GM23338 (cell line): ENCODE measurements at regions not wholly inside any gene's neighbourhood (a gene's known extent, or its start where the extent isn't known, plus 50 kb on each side); places are given as distances from the start of the nearest gene placed in this dataset.

Experiments used
- ATAC-seq: fragments of 200-7000 bp; cut with Tn5 transposase; 3 replicates; pipeline ENCODE4 v1.9.1; 2020
- DNase-seq: peaks from one replicate; pipeline ENCODE4 v3.0.0-alpha.2; 2015; ENCODE audit warnings: low spot score
- H2AFZ ChIP-seq: fragments of 200-600 bp; sonication (generic); 2 replicates; pipeline ENCODE4 v1.8.0; 2016; ENCODE audit warnings: antibody characterized with exemption, mild to moderate bottlenecking, moderate library complexity
- H3F3A ChIP-seq: fragments of 200-600 bp; sonication (generic); replicated peaks from 2 replicates; pipeline ENCODE4 v1.8.0; 2017; ENCODE audit warnings: antibody characterized with exemption, mixed run types, low read depth
- H3K27ac ChIP-seq: fragments of 200-600 bp; sonication (generic); 2 replicates; pipeline ENCODE4 v1.6.1; 2016; ENCODE audit warnings: low read depth
- H3K27me3 ChIP-seq: fragments of 200-600 bp; sonication (generic); 2 replicates; pipeline ENCODE4 v1.8.0; 2016; ENCODE audit warnings: mild to moderate bottlenecking, mixed run types, moderate library complexity; ENCODE audit not compliant: insufficient read depth
- H3K36me3 ChIP-seq: fragments of 200-600 bp; sonication (generic); 2 replicates; pipeline ENCODE4 v1.8.0; 2016; ENCODE audit warnings: mild to moderate bottlenecking; ENCODE audit not compliant: insufficient read depth
- H3K4me1 ChIP-seq: fragments of 200-600 bp; sonication (generic); 2 replicates; pipeline ENCODE4 v1.8.0; 2016; ENCODE audit warnings: mild to moderate bottlenecking, moderate library complexity; ENCODE audit not compliant: insufficient read depth
- H3K4me2 ChIP-seq: fragments of 200-600 bp; sonication (generic); 2 replicates; pipeline ENCODE4 v1.7.1; 2017; ENCODE audit warnings: mixed run types
- H3K4me3 ChIP-seq: fragments of 200-600 bp; sonication (generic); 2 replicates; pipeline ENCODE4 v1.6.1; 2016; ENCODE audit warnings: mixed run types
- H3K79me2 ChIP-seq: fragments of 200-600 bp; sonication (generic); replicated peaks from 2 replicates; pipeline ENCODE4 v1.8.0; 2017; ENCODE audit warnings: mild to moderate bottlenecking; ENCODE audit not compliant: insufficient read depth
- H3K9me2 ChIP-seq: fragments of 200-600 bp; sonication (generic); 2 replicates; pipeline ENCODE4 v1.8.0; 2017; ENCODE audit not compliant: insufficient read depth
- H4K20me1 ChIP-seq: fragments of 200-600 bp; sonication (generic); replicated peaks from 2 replicates; pipeline ENCODE4 v1.8.0; 2017; ENCODE audit warnings: mild to moderate bottlenecking; ENCODE audit not compliant: insufficient read depth
- H3K27ac Mint-ChIP-seq: 2 replicates; pipeline ENCODE4 v1.8.0; 2020; ENCODE audit warnings: inconsistent platforms, mild to moderate bottlenecking, moderate library complexity, mixed read lengths
- H3K27me3 Mint-ChIP-seq: 3 replicates; pipeline ENCODE4 v1.8.0; 2022; ENCODE audit warnings: low read depth, mild to moderate bottlenecking, moderate library complexity, mixed read lengths, inconsistent platforms; ENCODE audit not compliant: insufficient read depth, poor library complexity
- H3K36me3 Mint-ChIP-seq: 3 replicates; pipeline ENCODE4 v1.8.0; 2021; ENCODE audit warnings: low read depth, mild to moderate bottlenecking, inconsistent platforms, moderate library complexity, mixed read lengths
- H3K4me1 Mint-ChIP-seq: 3 replicates; pipeline ENCODE4 v1.8.0; 2020; ENCODE audit warnings: mild to moderate bottlenecking, inconsistent platforms, mixed read lengths
- H3K4me3 Mint-ChIP-seq: 3 replicates; pipeline ENCODE4 v1.8.0; 2021; ENCODE audit warnings: moderate library complexity, mild to moderate bottlenecking, inconsistent platforms, mixed read lengths
- H3K9me3 Mint-ChIP-seq: 3 replicates; pipeline ENCODE4 v1.8.0; 2020; ENCODE audit warnings: moderate library complexity, mild to moderate bottlenecking, inconsistent platforms, mixed read lengths
- CREB1 ChIP-seq: fragments of 250-450 bp; sonication (Bioruptor Pico); IDR thresholded peaks from 2 replicates; pipeline ENCODE4 v1.5.0; 2020; ENCODE audit warnings: low read depth, mild to moderate bottlenecking, moderate library complexity
- EZH2 ChIP-seq: fragments of 200-600 bp; sonication (generic); IDR thresholded peaks from one replicate; pipeline ENCODE4 v1.8.0; 2017; ENCODE audit warnings: antibody characterized with exemption, mild to moderate bottlenecking, low read depth; ENCODE audit not compliant: unreplicated experiment
- EZH2phosphoT487 ChIP-seq: fragments of 200-600 bp; sonication (generic); IDR thresholded peaks from one replicate; pipeline ENCODE4 v1.8.1; 2018; ENCODE audit warnings: antibody characterized with exemption; ENCODE audit not compliant: unreplicated experiment
- ZNF114 ChIP-seq: fragments of 250-450 bp; sonication (Bioruptor Pico); IDR thresholded peaks from 2 replicates; pipeline ENCODE4 v1.5.0; 2020; ENCODE audit warnings: mild to moderate bottlenecking, moderate library complexity
- ZNF331 ChIP-seq: fragments of 250-450 bp; sonication (Bioruptor Pico); IDR thresholded peaks from 2 replicates; pipeline ENCODE4 v1.5.0; 2020; ENCODE audit warnings: low read depth, mild to moderate bottlenecking, moderate library complexity
- TF ChIP-seq, protein P1 (sequence below): IDR thresholded peaks from 2 replicates; pipeline ENCODE4 v1.6.1; 2016; ENCODE audit warnings: antibody characterized with exemption
- TF ChIP-seq, protein P2 (sequence below): fragments of 250-450 bp; sonication (Bioruptor Pico); IDR thresholded peaks from 2 replicates; pipeline ENCODE4 v1.5.0; 2020; ENCODE audit warnings: mild to moderate bottlenecking, moderate library complexity

DNA sequence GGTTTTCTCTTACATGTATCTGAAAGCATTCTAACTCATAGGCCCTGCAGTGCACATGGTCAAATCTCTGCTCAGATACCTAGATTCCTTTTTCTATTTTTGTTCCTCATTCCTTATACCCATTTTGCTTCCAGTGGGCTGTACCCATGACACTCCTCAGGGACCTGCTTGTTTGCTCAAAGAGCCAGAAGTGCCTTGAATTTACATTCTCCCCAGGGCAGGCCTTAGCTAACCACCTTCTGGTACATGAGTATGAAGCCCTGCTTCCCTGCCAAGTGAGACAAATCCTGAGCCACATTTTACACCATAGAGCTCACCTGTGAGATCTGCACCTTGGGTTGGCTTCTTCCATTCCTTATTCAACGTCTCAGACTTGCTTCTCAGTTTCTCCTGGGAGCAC, 326.6 kb upstream of the SASH1 start:
- no peaks in the 10 kb centered on the region for H3K36me3 ChIP-seq
- Mint-ChIP-seq H3K36me3 (peaks cover 11% of the 10 kb centered on the region), H3K27me3 (peaks cover 3% of the 10 kb centered on the region), H3K4me3 (no peak overlapping the region), H3K9me3 (peaks cover 16% of the 10 kb centered on the region), H3K27ac (no peak overlapping the region), H3K4me1 (peaks cover 4% of the 10 kb centered on the region; the same call in 1 of the 3 replicates)
- no peak overlapping the region for H3K4me2 ChIP-seq
- H3K27ac ChIP-seq, result no peak overlapping the region
- H3F3A ChIP-seq, result no peaks in the 10 kb centered on the region
- H3K79me2 ChIP-seq, result no peaks in the 10 kb centered on the region
- no peaks in the 10 kb centered on the region for H4K20me1 ChIP-seq
- H3K4me1 ChIP-seq, result no peaks in the 10 kb centered on the region
- H3K27me3 ChIP-seq, result no peaks in the 10 kb centered on the region
- H3K9me2 ChIP-seq, result peaks cover under 1% of the 10 kb centered on the region; the same call in 1 of the 2 replicates
- no peak overlapping the region for H2AFZ ChIP-seq
- ATAC-seq, result no peak
- TF ChIP-seq EZH2phosphoT487 (no peak), ZNF331 (CRISPR knock-in tag) (no peak), EZH2 (no peak), CREB1 (CRISPR knock-in tag) (no peak), ZNF114 (CRISPR knock-in tag) (no peak)
- TF ChIP-seq, protein P1, sequence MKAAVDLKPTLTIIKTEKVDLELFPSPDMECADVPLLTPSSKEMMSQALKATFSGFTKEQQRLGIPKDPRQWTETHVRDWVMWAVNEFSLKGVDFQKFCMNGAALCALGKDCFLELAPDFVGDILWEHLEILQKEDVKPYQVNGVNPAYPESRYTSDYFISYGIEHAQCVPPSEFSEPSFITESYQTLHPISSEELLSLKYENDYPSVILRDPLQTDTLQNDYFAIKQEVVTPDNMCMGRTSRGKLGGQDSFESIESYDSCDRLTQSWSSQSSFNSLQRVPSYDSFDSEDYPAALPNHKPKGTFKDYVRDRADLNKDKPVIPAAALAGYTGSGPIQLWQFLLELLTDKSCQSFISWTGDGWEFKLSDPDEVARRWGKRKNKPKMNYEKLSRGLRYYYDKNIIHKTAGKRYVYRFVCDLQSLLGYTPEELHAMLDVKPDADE, result no peak
- TF ChIP-seq, protein P2, sequence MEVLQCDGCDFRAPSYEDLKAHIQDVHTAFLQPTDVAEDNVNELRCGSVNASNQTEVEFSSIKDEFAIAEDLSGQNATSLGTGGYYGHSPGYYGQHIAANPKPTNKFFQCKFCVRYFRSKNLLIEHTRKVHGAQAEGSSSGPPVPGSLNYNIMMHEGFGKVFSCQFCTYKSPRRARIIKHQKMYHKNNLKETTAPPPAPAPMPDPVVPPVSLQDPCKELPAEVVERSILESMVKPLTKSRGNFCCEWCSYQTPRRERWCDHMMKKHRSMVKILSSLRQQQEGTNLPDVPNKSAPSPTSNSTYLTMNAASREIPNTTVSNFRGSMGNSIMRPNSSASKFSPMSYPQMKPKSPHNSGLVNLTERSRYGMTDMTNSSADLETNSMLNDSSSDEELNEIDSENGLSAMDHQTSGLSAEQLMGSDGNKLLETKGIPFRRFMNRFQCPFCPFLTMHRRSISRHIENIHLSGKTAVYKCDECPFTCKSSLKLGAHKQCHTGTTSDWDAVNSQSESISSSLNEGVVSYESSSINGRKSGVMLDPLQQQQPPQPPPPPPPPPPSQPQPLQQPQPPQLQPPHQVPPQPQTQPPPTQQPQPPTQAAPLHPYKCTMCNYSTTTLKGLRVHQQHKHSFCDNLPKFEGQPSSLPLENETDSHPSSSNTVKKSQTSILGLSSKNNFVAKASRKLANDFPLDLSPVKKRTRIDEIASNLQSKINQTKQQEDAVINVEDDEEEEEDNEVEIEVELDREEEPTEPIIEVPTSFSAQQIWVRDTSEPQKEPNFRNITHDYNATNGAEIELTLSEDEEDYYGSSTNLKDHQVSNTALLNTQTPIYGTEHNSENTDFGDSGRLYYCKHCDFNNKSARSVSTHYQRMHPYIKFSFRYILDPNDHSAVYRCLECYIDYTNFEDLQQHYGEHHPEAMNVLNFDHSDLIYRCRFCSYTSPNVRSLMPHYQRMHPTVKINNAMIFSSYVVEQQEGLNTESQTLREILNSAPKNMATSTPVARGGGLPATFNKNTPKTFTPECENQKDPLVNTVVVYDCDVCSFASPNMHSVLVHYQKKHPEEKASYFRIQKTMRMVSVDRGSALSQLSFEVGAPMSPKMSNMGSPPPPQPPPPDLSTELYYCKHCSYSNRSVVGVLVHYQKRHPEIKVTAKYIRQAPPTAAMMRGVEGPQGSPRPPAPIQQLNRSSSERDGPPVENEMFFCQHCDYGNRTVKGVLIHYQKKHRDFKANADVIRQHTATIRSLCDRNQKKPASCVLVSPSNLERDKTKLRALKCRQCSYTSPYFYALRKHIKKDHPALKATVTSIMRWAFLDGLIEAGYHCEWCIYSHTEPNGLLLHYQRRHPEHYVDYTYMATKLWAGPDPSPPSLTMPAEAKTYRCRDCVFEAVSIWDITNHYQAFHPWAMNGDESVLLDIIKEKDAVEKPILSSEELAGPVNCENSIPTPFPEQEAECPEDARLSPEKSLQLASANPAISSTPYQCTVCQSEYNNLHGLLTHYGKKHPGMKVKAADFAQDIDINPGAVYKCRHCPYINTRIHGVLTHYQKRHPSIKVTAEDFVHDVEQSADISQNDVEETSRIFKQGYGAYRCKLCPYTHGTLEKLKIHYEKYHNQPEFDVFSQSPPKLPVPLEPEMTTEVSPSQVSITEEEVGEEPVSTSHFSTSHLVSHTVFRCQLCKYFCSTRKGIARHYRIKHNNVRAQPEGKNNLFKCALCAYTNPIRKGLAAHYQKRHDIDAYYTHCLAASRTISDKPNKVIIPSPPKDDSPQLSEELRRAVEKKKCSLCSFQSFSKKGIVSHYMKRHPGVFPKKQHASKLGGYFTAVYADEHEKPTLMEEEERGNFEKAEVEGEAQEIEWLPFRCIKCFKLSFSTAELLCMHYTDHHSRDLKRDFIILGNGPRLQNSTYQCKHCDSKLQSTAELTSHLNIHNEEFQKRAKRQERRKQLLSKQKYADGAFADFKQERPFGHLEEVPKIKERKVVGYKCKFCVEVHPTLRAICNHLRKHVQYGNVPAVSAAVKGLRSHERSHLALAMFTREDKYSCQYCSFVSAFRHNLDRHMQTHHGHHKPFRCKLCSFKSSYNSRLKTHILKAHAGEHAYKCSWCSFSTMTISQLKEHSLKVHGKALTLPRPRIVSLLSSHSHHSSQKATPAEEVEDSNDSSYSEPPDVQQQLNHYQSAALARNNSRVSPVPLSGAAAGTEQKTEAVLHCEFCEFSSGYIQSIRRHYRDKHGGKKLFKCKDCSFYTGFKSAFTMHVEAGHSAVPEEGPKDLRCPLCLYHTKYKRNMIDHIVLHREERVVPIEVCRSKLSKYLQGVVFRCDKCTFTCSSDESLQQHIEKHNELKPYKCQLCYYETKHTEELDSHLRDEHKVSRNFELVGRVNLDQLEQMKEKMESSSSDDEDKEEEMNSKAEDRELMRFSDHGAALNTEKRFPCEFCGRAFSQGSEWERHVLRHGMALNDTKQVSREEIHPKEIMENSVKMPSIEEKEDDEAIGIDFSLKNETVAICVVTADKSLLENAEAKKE (CRISPR knock-in tag), result no peak
- H3K4me3 ChIP-seq, result no peak overlapping the region
- DNase-seq, result no peak
